GM12878 (cell line): ENCODE measurements at regions not wholly inside any gene's neighbourhood (a gene's known extent, or its start where the extent isn't known, plus 50 kb on each side); places are given as distances from the start of the nearest gene placed in this dataset.

Experiments used
- ATF7 ChIP-seq: fragments of 450-650 bp; IDR thresholded peaks from 2 replicates; pipeline ENCODE4 v1.6.1; 2016; ENCODE audit warnings: low read depth, mild to moderate bottlenecking
- BHLHE40 ChIP-seq, 2 experiments: fragments of 450-650 bp in 1 of 2; IDR thresholded peaks; 2 replicates each; pipeline ENCODE4 v1.6.1; 2011 to 2017; ENCODE audit warnings: low read depth in 2 of 2, borderline replicate concordance in 1 of 2, improper control_type of control experiment in 1 of 2, low read length in 1 of 2, mild to moderate bottlenecking in 1 of 2
- CHD2 ChIP-seq: IDR thresholded peaks from 2 replicates; pipeline ENCODE4 v1.6.1; 2011; ENCODE audit warnings: low read depth, low read length, improper control_type of control experiment, borderline replicate concordance
- EP300 ChIP-seq, 2 experiments: fragments of 150-350 bp in 1 of 2; IDR thresholded peaks; 2 replicates each; pipeline ENCODE4 v1.6.1; 2011 to 2012; ENCODE audit warnings: low read depth in 2 of 2, low read length in 2 of 2, borderline replicate concordance in 1 of 2, improper control_type of control experiment in 1 of 2, inconsistent platforms in 1 of 2; ENCODE audit not compliant: control insufficient read depth in 1 of 2
- ETV6 ChIP-seq, 2 experiments: fragments of 450-650 bp in 1 of 2; IDR thresholded peaks in 1 of 2; conservative IDR thresholded peaks in 1 of 2; 2 replicates each; pipeline ENCODE4 v1.6.1; 2014; ENCODE audit warnings: antibody characterized with exemption in 1 of 2, borderline replicate concordance in 1 of 2, low read depth in 1 of 2, mild to moderate bottlenecking in 1 of 2, moderate library complexity in 1 of 2
- MXI1 ChIP-seq: fragments of 150-350 bp; IDR thresholded peaks from 2 replicates; pipeline ENCODE4 v1.6.1; 2011; ENCODE audit warnings: low read depth, mild to moderate bottlenecking, inconsistent platforms, low read length, improper control_type of control experiment
- NBN ChIP-seq: fragments of 450-650 bp; IDR thresholded peaks from 2 replicates; pipeline ENCODE4 v1.6.1; 2016
- POLR2AphosphoS5 ChIP-seq: IDR thresholded peaks from 2 replicates; pipeline ENCODE4 v1.6.1; 2011; ENCODE audit warnings: mild to moderate bottlenecking, low read length, inconsistent platforms
- ZNF274 ChIP-seq: IDR thresholded peaks from one replicate; pipeline ENCODE4 v1.8.0; 2011; ENCODE audit not compliant: insufficient read length, insufficient read depth
- ZNF384 ChIP-seq: IDR thresholded peaks from 2 replicates; pipeline ENCODE4 v1.6.1; 2012; ENCODE audit warnings: low read depth, mild to moderate bottlenecking, low read length, improper control_type of control experiment, borderline replicate concordance
- TF ChIP-seq, protein P1 (sequence below), 3 experiments: IDR thresholded peaks in 2 of 3; conservative IDR thresholded peaks in 1 of 3; 2 replicates each; pipeline ENCODE4 v1.5.1; 2011; ENCODE audit warnings: low read depth in 3 of 3, low read length in 3 of 3, mild to moderate bottlenecking in 3 of 3, control low read depth in 2 of 3, moderate library complexity in 2 of 3, inconsistent platforms in 1 of 3, mixed read lengths in 1 of 3; ENCODE audit not compliant: control insufficient read depth in 2 of 3, insufficient read depth in 1 of 3; ENCODE audit errors: extremely low read depth in 1 of 3
- TF ChIP-seq, protein P2 (sequence below): fragments of 450-650 bp; IDR thresholded peaks from 2 replicates; pipeline ENCODE4 v1.6.1; 2017; ENCODE audit warnings: mild to moderate bottlenecking
- TF ChIP-seq, protein P3 (sequence below): IDR thresholded peaks from 2 replicates; pipeline ENCODE4 v1.6.1; 2011; ENCODE audit warnings: low read depth, mild to moderate bottlenecking, low read length, moderate library complexity, borderline replicate concordance; ENCODE audit errors: extremely low read depth
- TF ChIP-seq, protein P4 (sequence below): IDR thresholded peaks from 2 replicates; pipeline ENCODE4 v1.6.1; 2011; ENCODE audit warnings: low read depth, low read length, improper control_type of control experiment, borderline replicate concordance

DNA sequence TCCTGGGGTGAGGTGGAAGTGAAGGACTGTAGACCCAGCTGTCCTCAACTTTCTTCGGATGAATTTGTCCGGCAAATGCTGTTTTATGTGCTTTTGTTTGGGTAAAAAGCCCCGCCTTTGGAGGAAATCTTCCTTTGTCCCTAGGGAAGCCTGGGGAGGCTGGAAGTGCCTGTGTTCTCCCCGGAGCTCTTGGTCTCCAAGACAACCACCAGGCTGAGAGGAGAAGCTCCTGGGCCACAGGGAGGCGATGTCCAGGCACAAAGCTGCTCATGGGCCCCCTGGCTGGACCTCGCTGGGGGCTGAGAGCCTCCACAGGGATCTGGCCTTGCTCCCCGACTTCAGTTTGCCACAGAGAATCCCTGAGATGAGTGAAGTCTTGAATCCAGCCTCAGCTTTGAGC lies 293.1 kb upstream of the N4BP1 start:
- TF ChIP-seq ETV6 (conservative IDR thresholded peaks at IDR 0.05 in 1 of 2, IDR thresholded peaks at IDR 0.05 in 1 of 2; ENCODE audit: borderline replicate concordance in 1 of 2, low read depth in 1 of 2) (no peak), CHD2 (no peak), POLR2AphosphoS5 (no peak), ATF7 (no peak), BHLHE40 (IDR thresholded peaks at IDR 0.05; ENCODE audit: borderline replicate concordance in 1 of 2, low read depth in 2 of 2, low read length in 1 of 2) (no peak), ZNF384 (no peak), MXI1 (no peak), NBN (no peak), ZNF274 (no peak), EP300 (IDR thresholded peaks at IDR 0.05; ENCODE audit: borderline replicate concordance in 1 of 2, control insufficient read depth in 1 of 2, low read depth in 2 of 2, low read length in 2 of 2) (no peak)
- TF ChIP-seq, protein P1, sequence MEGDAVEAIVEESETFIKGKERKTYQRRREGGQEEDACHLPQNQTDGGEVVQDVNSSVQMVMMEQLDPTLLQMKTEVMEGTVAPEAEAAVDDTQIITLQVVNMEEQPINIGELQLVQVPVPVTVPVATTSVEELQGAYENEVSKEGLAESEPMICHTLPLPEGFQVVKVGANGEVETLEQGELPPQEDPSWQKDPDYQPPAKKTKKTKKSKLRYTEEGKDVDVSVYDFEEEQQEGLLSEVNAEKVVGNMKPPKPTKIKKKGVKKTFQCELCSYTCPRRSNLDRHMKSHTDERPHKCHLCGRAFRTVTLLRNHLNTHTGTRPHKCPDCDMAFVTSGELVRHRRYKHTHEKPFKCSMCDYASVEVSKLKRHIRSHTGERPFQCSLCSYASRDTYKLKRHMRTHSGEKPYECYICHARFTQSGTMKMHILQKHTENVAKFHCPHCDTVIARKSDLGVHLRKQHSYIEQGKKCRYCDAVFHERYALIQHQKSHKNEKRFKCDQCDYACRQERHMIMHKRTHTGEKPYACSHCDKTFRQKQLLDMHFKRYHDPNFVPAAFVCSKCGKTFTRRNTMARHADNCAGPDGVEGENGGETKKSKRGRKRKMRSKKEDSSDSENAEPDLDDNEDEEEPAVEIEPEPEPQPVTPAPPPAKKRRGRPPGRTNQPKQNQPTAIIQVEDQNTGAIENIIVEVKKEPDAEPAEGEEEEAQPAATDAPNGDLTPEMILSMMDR (IDR thresholded peaks at IDR 0.05 in 2 of 3, conservative IDR thresholded peaks at IDR 0.05 in 1 of 3; ENCODE audit: control insufficient read depth in 2 of 3, extremely low read depth in 1 of 3, insufficient read depth in 1 of 3, low read depth in 3 of 3, low read length in 3 of 3) = no peak
- TF ChIP-seq, protein P2, sequence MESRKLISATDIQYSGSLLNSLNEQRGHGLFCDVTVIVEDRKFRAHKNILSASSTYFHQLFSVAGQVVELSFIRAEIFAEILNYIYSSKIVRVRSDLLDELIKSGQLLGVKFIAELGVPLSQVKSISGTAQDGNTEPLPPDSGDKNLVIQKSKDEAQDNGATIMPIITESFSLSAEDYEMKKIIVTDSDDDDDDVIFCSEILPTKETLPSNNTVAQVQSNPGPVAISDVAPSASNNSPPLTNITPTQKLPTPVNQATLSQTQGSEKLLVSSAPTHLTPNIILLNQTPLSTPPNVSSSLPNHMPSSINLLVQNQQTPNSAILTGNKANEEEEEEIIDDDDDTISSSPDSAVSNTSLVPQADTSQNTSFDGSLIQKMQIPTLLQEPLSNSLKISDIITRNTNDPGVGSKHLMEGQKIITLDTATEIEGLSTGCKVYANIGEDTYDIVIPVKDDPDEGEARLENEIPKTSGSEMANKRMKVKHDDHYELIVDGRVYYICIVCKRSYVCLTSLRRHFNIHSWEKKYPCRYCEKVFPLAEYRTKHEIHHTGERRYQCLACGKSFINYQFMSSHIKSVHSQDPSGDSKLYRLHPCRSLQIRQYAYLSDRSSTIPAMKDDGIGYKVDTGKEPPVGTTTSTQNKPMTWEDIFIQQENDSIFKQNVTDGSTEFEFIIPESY = no peak
- TF ChIP-seq, protein P3, sequence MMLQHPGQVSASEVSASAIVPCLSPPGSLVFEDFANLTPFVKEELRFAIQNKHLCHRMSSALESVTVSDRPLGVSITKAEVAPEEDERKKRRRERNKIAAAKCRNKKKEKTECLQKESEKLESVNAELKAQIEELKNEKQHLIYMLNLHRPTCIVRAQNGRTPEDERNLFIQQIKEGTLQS = no peak
- TF ChIP-seq, protein P4, sequence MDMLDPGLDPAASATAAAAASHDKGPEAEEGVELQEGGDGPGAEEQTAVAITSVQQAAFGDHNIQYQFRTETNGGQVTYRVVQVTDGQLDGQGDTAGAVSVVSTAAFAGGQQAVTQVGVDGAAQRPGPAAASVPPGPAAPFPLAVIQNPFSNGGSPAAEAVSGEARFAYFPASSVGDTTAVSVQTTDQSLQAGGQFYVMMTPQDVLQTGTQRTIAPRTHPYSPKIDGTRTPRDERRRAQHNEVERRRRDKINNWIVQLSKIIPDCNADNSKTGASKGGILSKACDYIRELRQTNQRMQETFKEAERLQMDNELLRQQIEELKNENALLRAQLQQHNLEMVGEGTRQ = no peak
